HL-60 (cell line): ENCODE measurements at regions not wholly inside any gene's neighbourhood (a gene's known extent, or its start where the extent isn't known, plus 50 kb on each side); places are given as distances from the start of the nearest gene placed in this dataset.

ENCODE experiments used
- DNase-seq, 2 experiments: peaks; one replicate each; pipeline ENCODE4 v3.0.0-alpha.2; 2010 to 2020; ENCODE audit warnings: low read depth in 1 of 2, low spot score in 1 of 2
- H3K27ac ChIP-seq: fragments of 250-450 bp; sonication (Bioruptor Pico); replicated peaks from 2 replicates; pipeline ENCODE4 v1.5.1; 2020; ENCODE audit warnings: mild to moderate bottlenecking, moderate library complexity
- H3K27me3 ChIP-seq: fragments of 250-450 bp; sonication (Bioruptor Pico); 2 replicates; pipeline ENCODE4 v1.5.1; 2021; ENCODE audit warnings: mild to moderate bottlenecking, moderate library complexity; ENCODE audit not compliant: insufficient read depth, poor library complexity, severe bottlenecking
- H3K4me3 ChIP-seq: replicated peaks from 2 replicates; pipeline ENCODE4 v1.5.1; 2011; ENCODE audit warnings: mild to moderate bottlenecking, control low read depth, low read length; ENCODE audit not compliant: insufficient read depth
- GABPA ChIP-seq: IDR thresholded peaks from 2 replicates; pipeline ENCODE4 v1.6.1; 2012; ENCODE audit warnings: low read depth
- POLR2AphosphoS5 ChIP-seq: IDR thresholded peaks from 2 replicates; pipeline ENCODE4 v1.6.1; 2012; ENCODE audit warnings: low read depth
- REST ChIP-seq: IDR thresholded peaks from 2 replicates; pipeline ENCODE4 v1.6.1; 2012; ENCODE audit warnings: low read depth; ENCODE audit not compliant: insufficient replicate concordance
- SPI1 ChIP-seq: IDR thresholded peaks from 2 replicates; pipeline ENCODE4 v1.6.1; 2012; ENCODE audit warnings: low read depth, mild to moderate bottlenecking, borderline replicate concordance
- TF ChIP-seq, protein P1 (sequence below): IDR thresholded peaks from one replicate; pipeline ENCODE4 v1.5.1; 2011; ENCODE audit warnings: low read length, control low read depth, inconsistent platforms; ENCODE audit not compliant: insufficient read depth

DNA sequence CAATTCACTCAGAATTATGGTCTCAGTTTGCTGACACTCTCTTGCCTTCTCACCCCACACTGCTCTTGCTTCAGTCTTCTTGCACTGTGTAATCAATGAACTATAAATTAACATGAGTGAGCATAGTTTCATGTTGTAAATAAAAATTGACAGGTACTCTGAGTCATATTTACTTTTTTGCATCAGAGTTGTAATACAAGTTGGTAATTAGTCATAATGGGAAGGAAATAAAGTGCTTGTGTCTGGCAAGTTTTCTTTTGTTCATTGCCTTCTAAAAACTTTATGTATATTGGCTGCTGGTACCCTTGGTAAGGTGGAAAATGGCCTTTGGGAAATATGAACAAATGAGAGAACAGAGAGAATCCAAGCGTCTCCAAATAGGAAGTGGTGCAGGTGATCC, 169.3 kb upstream of the MAGI2 start:
- Histone ChIP-seq H3K27ac (no peak overlapping the region), H3K4me3 (no peak overlapping the region), H3K27me3 (no peaks in the 10 kb centered on the region)
- DNase-seq: no peak
- TF ChIP-seq REST (no peak), POLR2AphosphoS5 (no peak), SPI1 (no peak), GABPA (no peak)

- Histone ChIP-seq H3K27me3 (no peaks in the 10 kb centered on the region), H3K27ac (no peak overlapping the region), H3K4me3 (no peak overlapping the region)
- no peak for TF ChIP-seq SPI1
- TF ChIP-seq REST: no peak
- TF ChIP-seq, protein P1, sequence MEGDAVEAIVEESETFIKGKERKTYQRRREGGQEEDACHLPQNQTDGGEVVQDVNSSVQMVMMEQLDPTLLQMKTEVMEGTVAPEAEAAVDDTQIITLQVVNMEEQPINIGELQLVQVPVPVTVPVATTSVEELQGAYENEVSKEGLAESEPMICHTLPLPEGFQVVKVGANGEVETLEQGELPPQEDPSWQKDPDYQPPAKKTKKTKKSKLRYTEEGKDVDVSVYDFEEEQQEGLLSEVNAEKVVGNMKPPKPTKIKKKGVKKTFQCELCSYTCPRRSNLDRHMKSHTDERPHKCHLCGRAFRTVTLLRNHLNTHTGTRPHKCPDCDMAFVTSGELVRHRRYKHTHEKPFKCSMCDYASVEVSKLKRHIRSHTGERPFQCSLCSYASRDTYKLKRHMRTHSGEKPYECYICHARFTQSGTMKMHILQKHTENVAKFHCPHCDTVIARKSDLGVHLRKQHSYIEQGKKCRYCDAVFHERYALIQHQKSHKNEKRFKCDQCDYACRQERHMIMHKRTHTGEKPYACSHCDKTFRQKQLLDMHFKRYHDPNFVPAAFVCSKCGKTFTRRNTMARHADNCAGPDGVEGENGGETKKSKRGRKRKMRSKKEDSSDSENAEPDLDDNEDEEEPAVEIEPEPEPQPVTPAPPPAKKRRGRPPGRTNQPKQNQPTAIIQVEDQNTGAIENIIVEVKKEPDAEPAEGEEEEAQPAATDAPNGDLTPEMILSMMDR: no peak
- no peak for TF ChIP-seq POLR2AphosphoS5
- TF ChIP-seq GABPA: no peak
- DNase-seq: no peak
Measured at GRCh38 chr7:79620291-79620690, 166.8 kb upstream of the MAGI2 start.

GRCh38 chr7:79619216-79619615, 165.7 kb upstream of the MAGI2 start:
- Histone ChIP-seq H3K4me3 (no peak overlapping the region), H3K27me3 (no peaks in the 10 kb centered on the region), H3K27ac (no peak overlapping the region)
- no peak for DNase-seq
- TF ChIP-seq POLR2AphosphoS5 (no peak), REST (no peak), SPI1 (no peak)
- TF ChIP-seq, protein P1: no peak
